Tibial nerve (tissue), 4 donors: ENCODE measurements at regions not wholly inside any gene's neighbourhood (a gene's known extent, or its start where the extent isn't known, plus 50 kb on each side); places are given as distances from the start of the nearest gene placed in this dataset.

ENCODE experiments used
- DNase-seq, 2 donors: peaks; one replicate each; pipeline ENCODE4 v3.0.0-alpha.2; 2019; ENCODE audit warnings: low spot score in 2 of 2
- H3K27ac ChIP-seq, 4 donors: fragments of 200-600 bp; sonication (generic) in 3 of 4; one replicate each; pipeline ENCODE4 v1.5.1; 2017 to 2019; ENCODE audit warnings: mild to moderate bottlenecking in 1 of 4
- H3K27me3 ChIP-seq, 2 donors: fragments of 200-600 bp; sonication (generic) in 1 of 2; one replicate each; pipeline versions ENCODE4 v1.5.1 to v1.6.0; 2017 to 2019
- H3K36me3 ChIP-seq, 3 donors: fragments of 200-600 bp; sonication (generic); one replicate each; pipeline ENCODE4 v1.5.1; 2018 to 2019
- H3K4me1 ChIP-seq, 4 donors: fragments of 200-600 bp; sonication (generic) in 3 of 4; one replicate each; pipeline ENCODE4 v1.5.1; 2017 to 2019
- H3K4me3 ChIP-seq, 4 donors: fragments of 200-600 bp; sonication (generic) in 3 of 4; one replicate each; pipeline ENCODE4 v1.5.1; 2017 to 2019; ENCODE audit warnings: mild to moderate bottlenecking in 1 of 4, moderate library complexity in 1 of 4
- H3K9me3 ChIP-seq, 4 donors: fragments of 200-600 bp; sonication (generic) in 3 of 4; one replicate each; pipeline ENCODE4 v1.5.1; 2017 to 2019
- EP300 ChIP-seq, 2 donors: sonication (generic); formaldehyde crosslinking; IDR thresholded peaks; one replicate each; pipeline ENCODE4 v1.6.1; 2017; ENCODE audit warnings: antibody characterized with exemption in 2 of 2, mild to moderate bottlenecking in 1 of 2
- POLR2A ChIP-seq, 2 donors: fragments of 450-650 bp; IDR thresholded peaks; one replicate each; pipeline ENCODE4 v1.6.1; 2017; ENCODE audit warnings: antibody characterized with exemption in 2 of 2, mild to moderate bottlenecking in 2 of 2, moderate library complexity in 2 of 2
- WGBS, 2 donors: methylation state at CpG; one replicate each; pipeline ENCODE4 v1.1.5; 2018; 5-methylcytosine and 5-hydroxymethylcytosine counted together
- TF ChIP-seq, protein P1 (sequence below), 5 experiments: fragments of 200-600 bp in 3 of 5; fragments of 450-650 bp in 2 of 5; sonication (generic) in 3 of 5; IDR thresholded peaks; one replicate each; pipeline ENCODE4 v1.5.1; 2016 to 2019; ENCODE audit warnings: antibody characterized with exemption in 5 of 5, mild to moderate bottlenecking in 3 of 5, moderate library complexity in 2 of 5

- Histone ChIP-seq H3K4me3 (no peak overlapping the region), H3K27me3 (no peaks in the 10 kb centered on the region)
- 92 to 95% methylated on average over 3 of the region's 3 CpGs for WGBS, 2 donors
Measured at GRCh38 chr1:208465266-208465665, 221.1 kb upstream of the PLXNA2 start.

DNA sequence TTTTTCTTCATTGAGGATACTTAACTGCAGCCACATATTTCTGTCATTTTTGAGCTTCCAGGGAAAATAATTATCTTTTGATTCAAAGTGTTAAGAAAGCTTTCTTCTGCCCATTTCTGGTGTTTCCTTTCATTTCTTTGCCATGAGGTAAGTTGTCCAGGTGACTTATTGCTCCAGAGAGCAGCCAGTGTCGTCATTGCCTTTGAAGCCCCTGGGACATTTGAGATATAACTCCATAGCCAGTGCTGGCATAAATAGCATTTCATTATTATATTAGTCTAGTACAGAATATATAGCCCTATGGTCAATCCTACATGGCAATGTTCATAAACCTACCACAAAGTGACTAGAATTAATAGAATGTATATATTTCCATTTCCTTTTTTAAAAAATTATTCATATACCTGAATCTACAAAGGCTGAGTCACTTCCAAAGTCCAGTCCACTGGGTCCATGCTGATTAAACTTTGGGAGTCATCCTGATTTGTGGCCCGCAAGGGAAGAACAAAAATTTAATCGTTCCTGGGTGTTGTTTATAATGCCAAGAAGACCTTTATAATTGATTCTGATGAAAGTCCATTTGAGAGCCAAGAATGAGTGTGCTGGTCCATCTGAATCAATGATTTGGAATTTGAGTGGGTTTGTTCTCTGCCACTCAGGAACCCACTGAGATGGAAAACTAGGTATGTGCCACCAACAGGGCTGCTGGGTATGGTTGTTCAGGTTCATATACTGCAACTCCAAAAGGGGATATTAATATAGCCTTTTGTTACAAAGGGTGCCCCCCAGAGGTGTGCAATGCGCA lies 221.8 kb upstream of the PLXNA2 start:
- Histone ChIP-seq H3K27ac (no peak overlapping the region), H3K4me3 (no peak overlapping the region), H3K27me3 (no peaks in the 10 kb centered on the region), H3K4me1 (no peaks in the 10 kb centered on the region), H3K36me3 (no peaks in the 10 kb centered on the region), H3K9me3 (no peaks in the 10 kb centered on the region)
- 88 to 89% methylated on average over 4 of the region's 4 CpGs for WGBS, 2 donors
- no peak for TF ChIP-seq POLR2A (IDR thresholded peaks at IDR 0.05)
- TF ChIP-seq, protein P1, sequence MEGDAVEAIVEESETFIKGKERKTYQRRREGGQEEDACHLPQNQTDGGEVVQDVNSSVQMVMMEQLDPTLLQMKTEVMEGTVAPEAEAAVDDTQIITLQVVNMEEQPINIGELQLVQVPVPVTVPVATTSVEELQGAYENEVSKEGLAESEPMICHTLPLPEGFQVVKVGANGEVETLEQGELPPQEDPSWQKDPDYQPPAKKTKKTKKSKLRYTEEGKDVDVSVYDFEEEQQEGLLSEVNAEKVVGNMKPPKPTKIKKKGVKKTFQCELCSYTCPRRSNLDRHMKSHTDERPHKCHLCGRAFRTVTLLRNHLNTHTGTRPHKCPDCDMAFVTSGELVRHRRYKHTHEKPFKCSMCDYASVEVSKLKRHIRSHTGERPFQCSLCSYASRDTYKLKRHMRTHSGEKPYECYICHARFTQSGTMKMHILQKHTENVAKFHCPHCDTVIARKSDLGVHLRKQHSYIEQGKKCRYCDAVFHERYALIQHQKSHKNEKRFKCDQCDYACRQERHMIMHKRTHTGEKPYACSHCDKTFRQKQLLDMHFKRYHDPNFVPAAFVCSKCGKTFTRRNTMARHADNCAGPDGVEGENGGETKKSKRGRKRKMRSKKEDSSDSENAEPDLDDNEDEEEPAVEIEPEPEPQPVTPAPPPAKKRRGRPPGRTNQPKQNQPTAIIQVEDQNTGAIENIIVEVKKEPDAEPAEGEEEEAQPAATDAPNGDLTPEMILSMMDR (IDR thresholded peaks at IDR 0.05) = no peak
- no peak for TF ChIP-seq EP300 (IDR thresholded peaks at IDR 0.05)
- no peak for DNase-seq

More at GRCh38 chr1:208465266-208465665, 221.1 kb upstream of the PLXNA2 start:
- DNase-seq = no peak
- TF ChIP-seq EP300 (IDR thresholded peaks at IDR 0.05) (no peak), POLR2A (IDR thresholded peaks at IDR 0.05) (no peak)
- TF ChIP-seq, protein P1 (IDR thresholded peaks at IDR 0.05) = no peak
- Histone ChIP-seq H3K36me3 (no peaks in the 10 kb centered on the region), H3K4me1 (no peaks in the 10 kb centered on the region), H3K9me3 (no peaks in the 10 kb centered on the region), H3K27ac (no peak overlapping the region)

DNA sequence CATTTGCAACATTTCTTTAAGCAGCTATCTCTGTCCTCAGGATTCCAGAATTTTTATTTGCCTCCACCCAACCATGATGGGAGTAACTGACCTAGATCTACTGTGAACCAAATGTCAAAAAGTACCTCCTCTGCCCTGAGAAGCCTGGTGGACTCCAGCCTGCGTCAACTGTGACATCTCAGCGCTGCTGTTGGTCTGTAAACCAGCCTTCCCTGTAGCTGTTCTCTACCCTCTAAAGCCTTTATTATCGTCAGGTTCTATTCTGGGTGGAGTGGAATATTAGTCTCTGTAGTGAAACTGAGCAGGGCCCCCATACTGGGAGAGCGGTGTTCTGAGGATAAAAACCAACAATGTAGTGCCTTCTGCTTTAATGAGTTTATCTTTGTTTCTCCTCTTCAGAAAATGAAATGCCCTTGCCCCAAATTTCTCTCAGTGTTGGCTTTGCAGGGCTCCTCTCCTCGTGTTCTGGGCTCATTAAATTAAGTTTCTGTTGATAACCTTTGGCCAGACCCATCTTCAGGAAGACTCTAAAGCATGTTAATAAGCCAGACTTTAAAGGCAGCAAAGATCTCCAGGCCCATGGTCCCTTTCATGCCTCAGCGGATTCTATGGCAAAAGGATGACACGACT lies 223.1 kb upstream of the PLXNA2 start:
- WGBS, 2 donors = 77 to 86% methylated on average over 7 of the region's 7 CpGs
- no peak for TF ChIP-seq EP300 (IDR thresholded peaks at IDR 0.05)
- no peak for TF ChIP-seq POLR2A (IDR thresholded peaks at IDR 0.05)
- TF ChIP-seq, protein P1 (IDR thresholded peaks at IDR 0.05) = no peak

DNA sequence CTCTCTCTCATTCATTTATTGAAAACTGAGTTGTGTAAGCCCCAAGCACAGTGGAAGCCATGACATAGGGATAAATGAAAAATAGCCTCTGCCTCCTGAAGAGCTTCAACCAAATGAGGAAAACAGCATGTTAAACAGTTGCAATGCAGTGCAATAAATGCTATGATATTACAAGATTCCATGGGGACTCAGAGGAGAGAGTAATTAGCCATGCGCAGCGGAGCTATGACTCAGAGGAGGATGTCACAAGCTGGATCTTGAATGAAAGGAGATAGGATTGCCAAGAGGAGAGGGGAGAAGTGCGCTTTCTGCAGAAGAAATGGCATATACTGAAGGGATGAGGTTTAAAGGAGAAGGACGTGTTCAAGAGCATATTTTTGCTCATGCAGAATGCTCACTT lies 231.3 kb upstream of the PLXNA2 start:
- TF ChIP-seq POLR2A (IDR thresholded peaks at IDR 0.05) = no peak
- no peak for TF ChIP-seq EP300 (IDR thresholded peaks at IDR 0.05)
- TF ChIP-seq, protein P1 (IDR thresholded peaks at IDR 0.05) = no peak
- H3K27me3 ChIP-seq = no peaks in the 10 kb centered on the region
- no peaks in the 10 kb centered on the region for H3K9me3 ChIP-seq
- 44 to 51% methylated on average over 4 of the region's 4 CpGs for WGBS, 2 donors
- no peak for DNase-seq
- H3K27ac ChIP-seq = peak overlapping the region in 1 of 4 donors; percentile 32
- H3K36me3 ChIP-seq = no peaks in the 10 kb centered on the region
- H3K4me3 ChIP-seq = no peak overlapping the region
- H3K4me1 ChIP-seq = peaks cover 0 to 21% (median 2%) of the 10 kb centered on the region in 4 donors

More for the DNA sequence above, 223.1 kb upstream of the PLXNA2 start:
- Histone ChIP-seq H3K27me3 (no peaks in the 10 kb centered on the region), H3K27ac (no peak overlapping the region), H3K4me1 (no peaks in the 10 kb centered on the region), H3K4me3 (no peak overlapping the region), H3K36me3 (no peaks in the 10 kb centered on the region), H3K9me3 (no peaks in the 10 kb centered on the region)
- no peak for DNase-seq
